MM.1S (cell line): ENCODE measurements at regions not wholly inside any gene's neighbourhood (a gene's known extent, or its start where the extent isn't known, plus 50 kb on each side); places are given as distances from the start of the nearest gene placed in this dataset.
"Not testable (repeated sequence)": the region's sequence is repeated elsewhere in the genome, so short reads cannot be mapped to it uniquely, and the experiment has no call there.

Source experiments
- DNase-seq: peaks from one replicate; pipeline ENCODE4 v3.0.0-alpha.2; 2015
- H2AFZ ChIP-seq: fragments of 300-600 bp; sonication (generic); 2 replicates; pipeline ENCODE4 v1.6.0; 2016; ENCODE audit warnings: antibody characterized with exemption, low read length
- H3F3A ChIP-seq: fragments of 300-600 bp; sonication (generic); 2 replicates; pipeline ENCODE4 v1.6.1; 2016; ENCODE audit warnings: mild to moderate bottlenecking, antibody characterized with exemption, low read length, moderate library complexity, mixed read lengths; ENCODE audit not compliant: insufficient read depth
- H3K27ac ChIP-seq: fragments of 300-600 bp; sonication (generic); 2 replicates; pipeline ENCODE4 v1.5.1; 2016; ENCODE audit warnings: mild to moderate bottlenecking, low read length
- H3K27me3 ChIP-seq: fragments of 300-600 bp; sonication (generic); replicated peaks from 2 replicates; pipeline ENCODE4 v1.6.0; 2016; ENCODE audit warnings: low read length; ENCODE audit not compliant: insufficient read depth
- H3K36me3 ChIP-seq: fragments of 300-600 bp; sonication (generic); replicated peaks from 2 replicates; pipeline ENCODE4 v1.6.1; 2016; ENCODE audit warnings: mild to moderate bottlenecking, low read length, mixed read lengths; ENCODE audit not compliant: insufficient read depth
- H3K4me1 ChIP-seq: fragments of 300-600 bp; sonication (generic); 2 replicates; pipeline ENCODE4 v1.6.1; 2016; ENCODE audit warnings: low read length, mixed read lengths
- H3K4me2 ChIP-seq: fragments of 300-600 bp; sonication (generic); 2 replicates; pipeline ENCODE4 v1.6.0; 2016; ENCODE audit warnings: low read depth, low read length
- H3K4me3 ChIP-seq: fragments of 300-600 bp; sonication (generic); 2 replicates; pipeline ENCODE4 v1.5.1; 2016; ENCODE audit warnings: low read length, mixed read lengths
- H3K79me2 ChIP-seq: fragments of 300-600 bp; sonication (generic); 2 replicates; pipeline ENCODE4 v1.6.1; 2016; ENCODE audit warnings: mixed run types, low read length, mixed read lengths
- H3K9ac ChIP-seq: fragments of 300-600 bp; sonication (generic); 2 replicates; pipeline ENCODE4 v1.6.1; 2016; ENCODE audit warnings: low read length, mixed read lengths
- H3K9me2 ChIP-seq: fragments of 300-600 bp; sonication (generic); replicated peaks from 2 replicates; pipeline ENCODE4 v1.6.1; 2016; ENCODE audit warnings: mild to moderate bottlenecking, low read length, mixed read lengths; ENCODE audit not compliant: insufficient read depth
- H3K9me3 ChIP-seq: fragments of 300-600 bp; sonication (generic); replicated peaks from 2 replicates; pipeline ENCODE4 v1.6.1; 2016; ENCODE audit warnings: mild to moderate bottlenecking, low read length, mixed read lengths; ENCODE audit not compliant: insufficient read depth
- H4K20me1 ChIP-seq: fragments of 300-600 bp; sonication (generic); 2 replicates; pipeline ENCODE4 v1.6.1; 2016; ENCODE audit warnings: mild to moderate bottlenecking, low read length, moderate library complexity, mixed read lengths; ENCODE audit not compliant: insufficient read depth

DNA sequence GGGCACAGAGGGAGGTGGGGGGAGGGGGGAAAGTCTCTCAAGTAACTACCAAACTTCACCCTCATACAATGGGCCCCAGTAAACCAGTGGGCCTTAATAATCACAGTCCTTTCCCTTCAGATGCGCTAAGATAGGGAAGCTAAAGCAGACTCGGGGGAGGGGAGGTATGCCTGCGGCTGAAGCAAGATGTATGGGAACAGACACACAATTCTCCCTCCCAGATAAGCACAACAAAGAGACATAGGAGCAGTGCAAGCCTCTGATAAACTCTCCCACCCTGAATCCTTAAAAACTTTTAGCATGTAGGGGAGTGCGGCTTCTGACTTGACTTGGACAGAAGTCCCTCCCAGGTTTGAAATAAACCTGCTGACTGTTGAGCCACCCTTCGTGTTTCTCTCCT, 54.7 kb downstream of the PROP1 start:
- H3F3A ChIP-seq, H3K9me3 ChIP-seq, H3K79me2 ChIP-seq, H3K9ac ChIP-seq, H4K20me1 ChIP-seq, H3K27me3 ChIP-seq, H3K4me3 ChIP-seq, H3K9me2 ChIP-seq, H3K4me2 ChIP-seq, H3K27ac ChIP-seq, H2AFZ ChIP-seq, H3K36me3 ChIP-seq, DNase-seq, H3K4me1 ChIP-seq: not testable (repeated sequence)

DNA sequence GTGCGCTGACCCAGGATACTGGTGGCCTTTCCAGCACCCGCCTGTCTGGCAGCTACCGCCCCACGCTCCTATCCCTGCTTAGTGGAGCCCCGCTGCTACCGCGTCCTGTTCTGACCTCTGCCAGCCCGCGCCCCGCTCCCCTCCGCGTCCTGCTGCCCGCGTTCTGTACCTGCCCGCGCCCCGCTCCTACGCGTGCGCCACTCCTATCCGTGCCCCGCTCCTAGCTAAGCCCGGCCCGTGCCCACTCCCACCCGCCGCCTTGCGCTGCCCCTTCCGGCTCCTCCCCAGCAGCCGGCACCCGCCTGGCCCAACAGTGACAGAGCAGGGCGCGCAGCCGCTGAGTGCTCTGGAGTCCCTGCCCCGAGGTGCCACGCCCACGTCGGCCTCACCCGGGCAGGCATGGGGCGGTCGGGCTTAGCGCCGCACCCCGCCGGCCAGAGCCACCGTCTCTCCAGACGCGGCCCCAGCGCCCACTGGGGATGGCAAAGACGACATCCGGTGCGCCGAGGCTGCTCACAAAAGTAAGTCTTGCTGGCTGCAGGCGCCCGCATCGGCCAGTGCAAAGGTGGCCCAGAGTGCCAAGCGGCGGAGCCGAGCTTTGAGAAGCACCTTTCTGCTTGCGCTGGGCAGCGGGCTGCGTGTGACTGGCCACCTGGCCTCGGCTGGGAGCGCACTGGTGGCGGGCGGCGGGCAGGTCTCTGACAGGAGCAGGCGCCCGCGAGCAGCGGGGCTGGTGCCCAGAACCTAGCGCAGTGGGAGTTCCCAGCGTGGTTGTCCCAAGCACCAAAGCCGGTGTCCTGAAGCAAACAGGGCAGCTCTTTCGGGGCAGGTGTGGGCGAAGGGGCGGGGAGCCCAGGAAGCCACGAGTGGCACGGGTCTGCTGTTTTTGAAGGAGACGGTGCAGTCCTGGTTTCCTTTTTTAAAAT, 56.5 kb downstream of the PROP1 start:
- DNase-seq, H3K9me3 ChIP-seq, H3K4me1 ChIP-seq, H3F3A ChIP-seq, H4K20me1 ChIP-seq, H2AFZ ChIP-seq, H3K36me3 ChIP-seq, H3K9ac ChIP-seq, H3K4me2 ChIP-seq, H3K4me3 ChIP-seq, H3K27ac ChIP-seq, H3K27me3 ChIP-seq, H3K9me2 ChIP-seq, H3K79me2 ChIP-seq: not testable (repeated sequence)

DNA sequence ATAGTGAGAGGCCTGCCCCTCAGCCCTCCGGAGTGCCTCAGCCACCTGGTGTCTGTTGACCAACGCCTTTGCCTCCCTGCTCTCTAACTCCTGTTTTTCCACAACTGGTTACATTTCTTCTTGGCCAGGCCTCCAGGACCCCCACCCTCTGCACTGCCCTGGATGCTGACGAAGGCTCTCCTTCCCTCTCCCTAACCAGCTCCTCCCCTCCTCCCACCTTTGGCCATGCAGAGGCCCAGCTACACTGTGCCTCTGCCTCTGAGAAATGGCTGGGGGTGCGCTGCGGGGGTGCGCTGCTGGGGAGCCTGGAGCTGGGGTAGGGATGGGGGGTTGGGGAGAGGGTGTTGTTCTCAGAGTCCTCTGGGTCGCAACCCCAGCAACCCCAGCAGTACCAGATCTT, 57.3 kb downstream of the PROP1 start:
- not testable (repeated sequence) for H3K9ac ChIP-seq, H3K4me1 ChIP-seq, H3F3A ChIP-seq, H3K27me3 ChIP-seq, H3K27ac ChIP-seq, DNase-seq, H2AFZ ChIP-seq, H3K9me2 ChIP-seq, H3K9me3 ChIP-seq, H4K20me1 ChIP-seq, H3K36me3 ChIP-seq, H3K4me2 ChIP-seq, H3K4me3 ChIP-seq, H3K79me2 ChIP-seq

DNA sequence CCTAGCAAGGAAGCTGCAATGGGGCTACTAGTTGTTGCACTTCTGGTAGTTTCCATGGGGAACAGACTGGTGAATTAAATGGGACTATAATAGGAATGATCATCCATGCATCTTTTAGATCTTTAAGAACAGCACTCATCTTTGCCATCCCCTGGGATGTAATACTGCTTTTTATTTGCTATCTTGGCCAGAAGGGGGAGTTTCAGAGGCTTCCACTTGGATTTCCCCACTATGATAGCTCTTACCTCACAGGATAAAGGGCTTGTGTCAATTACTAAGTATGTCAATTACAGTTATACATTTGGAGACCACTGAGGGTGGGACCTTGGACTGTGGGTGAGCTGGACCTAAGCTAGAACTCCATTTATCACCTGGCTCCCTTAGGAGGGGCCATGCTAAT, 61.8 kb downstream of the PROP1 start:
- not testable (repeated sequence) for DNase-seq, H3K27me3 ChIP-seq, H3K36me3 ChIP-seq, H4K20me1 ChIP-seq, H3K4me1 ChIP-seq, H3K27ac ChIP-seq, H3K79me2 ChIP-seq, H3K4me2 ChIP-seq, H3K4me3 ChIP-seq, H2AFZ ChIP-seq, H3K9me3 ChIP-seq, H3K9ac ChIP-seq, H3K9me2 ChIP-seq, H3F3A ChIP-seq

DNA sequence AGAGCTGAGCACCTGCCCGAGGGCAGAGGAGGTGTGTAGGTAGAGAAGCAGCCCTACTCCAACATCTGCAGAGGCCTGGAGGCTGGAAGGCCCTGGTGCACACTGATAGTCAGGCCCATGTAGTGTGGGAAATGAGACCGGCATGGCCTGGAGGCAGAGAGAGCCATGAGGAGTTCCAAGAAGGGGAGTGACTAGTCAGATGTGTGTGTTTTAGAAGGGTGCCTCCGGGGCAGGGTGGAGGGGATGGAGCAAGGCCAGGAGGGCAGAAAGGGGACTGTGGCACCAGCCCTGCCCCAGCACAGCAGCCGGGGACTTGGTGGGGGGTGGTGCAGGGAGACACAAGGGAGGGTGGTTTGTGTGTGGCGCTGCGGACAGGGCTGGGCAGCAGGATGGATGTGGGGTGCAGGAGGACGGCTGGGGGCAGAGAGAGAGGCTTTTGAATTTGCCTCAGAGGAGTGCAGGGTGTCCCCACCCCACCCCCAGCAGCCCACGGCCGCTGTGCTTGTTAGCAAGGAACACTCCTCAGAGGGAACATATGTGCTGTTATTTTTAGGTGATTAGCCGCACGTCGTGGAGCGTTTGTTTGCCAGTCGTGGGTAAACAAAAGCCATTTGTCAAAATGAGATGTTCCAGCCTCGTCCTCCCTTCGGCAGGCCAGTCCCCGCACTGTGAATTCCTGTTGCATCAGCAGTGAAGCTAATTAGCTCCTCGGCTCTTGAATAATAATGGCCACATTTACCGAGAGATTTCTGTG, 65.6 kb downstream of the PROP1 start:
- not testable (repeated sequence) for H3K4me3 ChIP-seq, H3K9ac ChIP-seq, H2AFZ ChIP-seq, H4K20me1 ChIP-seq, H3K79me2 ChIP-seq, H3F3A ChIP-seq, DNase-seq, H3K9me3 ChIP-seq, H3K4me2 ChIP-seq, H3K27ac ChIP-seq, H3K9me2 ChIP-seq, H3K36me3 ChIP-seq, H3K27me3 ChIP-seq, H3K4me1 ChIP-seq

DNA sequence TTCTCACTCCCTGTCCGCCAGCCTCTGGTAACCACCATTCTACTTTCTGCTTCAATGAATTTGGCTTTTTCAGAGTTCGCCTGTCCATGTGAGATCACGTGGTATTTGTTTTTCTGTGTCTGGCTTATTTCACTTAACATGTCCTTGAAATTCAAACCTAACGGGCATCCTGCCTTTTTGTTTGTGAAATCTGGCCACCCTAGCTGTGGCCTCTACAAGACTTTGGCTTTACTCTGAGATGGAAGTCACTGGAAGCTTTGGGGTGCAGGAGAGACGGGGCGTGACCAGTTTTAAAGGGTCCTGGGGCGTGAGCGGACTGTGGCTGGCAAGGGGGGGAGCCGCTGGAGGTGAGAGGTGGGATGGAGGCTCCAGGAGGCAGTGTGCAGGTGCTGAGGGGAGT, 66.4 kb downstream of the PROP1 start:
- H3K4me1 ChIP-seq, H2AFZ ChIP-seq, H3K27ac ChIP-seq, H3K79me2 ChIP-seq, H3K9me3 ChIP-seq, H3K27me3 ChIP-seq, DNase-seq, H3K9ac ChIP-seq, H3K9me2 ChIP-seq, H3F3A ChIP-seq, H3K4me3 ChIP-seq, H3K36me3 ChIP-seq, H4K20me1 ChIP-seq, H3K4me2 ChIP-seq: not testable (repeated sequence)

DNA sequence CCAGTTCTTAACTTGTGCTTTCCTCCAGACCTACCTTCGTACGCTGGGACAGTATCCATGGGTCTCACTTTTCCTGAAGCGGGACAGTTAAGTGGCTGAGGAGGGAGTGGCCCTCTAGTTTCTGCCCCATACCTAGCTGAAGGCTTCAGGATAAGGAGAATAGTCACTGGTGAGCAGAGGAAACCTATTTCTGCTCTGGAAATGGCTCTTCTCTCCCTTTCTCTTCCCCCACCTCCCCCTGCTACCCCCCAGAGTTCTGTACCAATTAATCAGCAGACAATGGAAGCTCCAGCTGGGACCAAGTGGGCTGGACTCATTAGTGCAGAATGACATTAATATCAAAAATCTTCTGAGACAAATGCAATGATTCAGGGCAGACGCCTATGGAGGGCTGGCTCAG, 68.5 kb downstream of the PROP1 start:
- H3K9me3 ChIP-seq, H3K27me3 ChIP-seq, H3K4me3 ChIP-seq, H3F3A ChIP-seq, H3K79me2 ChIP-seq, H3K4me2 ChIP-seq, DNase-seq, H3K27ac ChIP-seq, H3K9ac ChIP-seq, H3K36me3 ChIP-seq, H3K9me2 ChIP-seq, H4K20me1 ChIP-seq, H3K4me1 ChIP-seq, H2AFZ ChIP-seq: not testable (repeated sequence)

DNA sequence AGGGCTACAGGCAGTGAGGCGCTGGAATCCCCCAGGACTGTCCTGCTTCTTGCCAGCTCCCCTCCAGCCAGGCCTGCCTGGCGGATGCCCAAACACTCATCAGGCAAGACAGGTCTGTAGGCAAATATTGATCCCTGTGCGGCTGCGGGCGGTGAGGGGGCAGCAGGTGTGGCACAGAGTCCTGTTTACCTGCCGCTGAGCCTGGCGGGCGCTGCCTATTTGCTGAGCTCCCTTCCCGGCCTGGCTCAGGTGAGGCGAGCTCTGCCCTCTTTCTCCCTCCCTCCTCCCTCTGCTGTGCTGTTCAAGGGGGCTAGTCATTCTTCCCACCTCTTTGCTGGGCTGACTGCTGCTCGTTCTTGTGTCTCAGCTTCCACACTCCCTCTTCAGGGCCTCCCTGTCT, 71.5 kb downstream of the PROP1 start:
- H3K9me3 ChIP-seq, H4K20me1 ChIP-seq, H3K36me3 ChIP-seq, H3K4me2 ChIP-seq, H3K27me3 ChIP-seq, H3K4me3 ChIP-seq, H3K27ac ChIP-seq, DNase-seq, H2AFZ ChIP-seq, H3K9ac ChIP-seq, H3K4me1 ChIP-seq, H3K79me2 ChIP-seq, H3K9me2 ChIP-seq, H3F3A ChIP-seq: not testable (repeated sequence)
